Keratinocyte (primary cell): ENCODE measurements at regions not wholly inside any gene's neighbourhood (a gene's known extent, or its start where the extent isn't known, plus 50 kb on each side); places are given as distances from the start of the nearest gene placed in this dataset.

Experiments
- DNase-seq: peaks from one replicate; pipeline ENCODE4 v3.0.0-alpha.2; 2011; ENCODE audit warnings: low read depth, missing footprints, low spot score
- FAIRE-seq: peaks from 2 replicates; lab custom pipeline; 2011; peaks lifted over from hg19 to GRCh38; lab: Jason Lieb, UNC
- H2AFZ ChIP-seq: 2 replicates; pipeline ENCODE4 v1.6.0; 2012; ENCODE audit warnings: low read length, control low read depth, inconsistent platforms; ENCODE audit not compliant: control insufficient read depth
- H3K27ac ChIP-seq: 2 replicates; pipeline ENCODE4 v1.5.1; 2011; ENCODE audit warnings: low read length; ENCODE audit not compliant: control insufficient read depth, insufficient read depth
- H3K27me3 ChIP-seq: 3 replicates; pipeline ENCODE4 v1.6.0; 2011; ENCODE audit warnings: low read length; ENCODE audit not compliant: control insufficient read depth, insufficient read depth; ENCODE audit errors: extremely low read depth
- H3K36me3 ChIP-seq, 2 experiments: 2 replicates in 1 of 2; 3 replicates in 1 of 2; pipeline ENCODE4 v1.5.1; 2011; ENCODE audit warnings: low read length in 2 of 2, mild to moderate bottlenecking in 1 of 2; ENCODE audit not compliant: control insufficient read depth in 2 of 2, insufficient read depth in 2 of 2; ENCODE audit errors: extremely low read depth in 1 of 2
- H3K4me1 ChIP-seq: 3 replicates; pipeline ENCODE4 v1.5.1; 2011; ENCODE audit warnings: low read length; ENCODE audit not compliant: control insufficient read depth, insufficient read depth; ENCODE audit errors: extremely low read depth
- H3K4me2 ChIP-seq: 3 replicates; pipeline ENCODE4 v1.6.0; 2011; ENCODE audit warnings: low read depth, low read length; ENCODE audit not compliant: control insufficient read depth, insufficient read depth; ENCODE audit errors: extremely low read depth
- H3K4me3 ChIP-seq, 3 experiments: fragments of 200-600 bp in 1 of 3; sonication (generic) in 1 of 3; 2 replicates in 2 of 3; 3 replicates in 1 of 3; pipeline ENCODE4 v1.5.1; 2011 to 2016; ENCODE audit warnings: low read length in 3 of 3, mild to moderate bottlenecking in 3 of 3, control low read depth in 2 of 3, inconsistent platforms in 1 of 3, low read depth in 1 of 3, mixed read lengths in 1 of 3, mixed run types in 1 of 3, moderate library complexity in 1 of 3; ENCODE audit not compliant: control insufficient read depth in 2 of 3, insufficient read depth in 2 of 3; ENCODE audit errors: extremely low read depth in 1 of 3
- H3K79me2 ChIP-seq: 2 replicates; pipeline ENCODE4 v1.6.0; 2012; ENCODE audit warnings: low read length; ENCODE audit not compliant: control insufficient read depth, insufficient read depth
- H3K9ac ChIP-seq: 3 replicates; pipeline ENCODE4 v1.6.0; 2011; ENCODE audit warnings: low read length; ENCODE audit not compliant: control insufficient read depth, insufficient read depth; ENCODE audit errors: extremely low read depth
- H3K9me1 ChIP-seq: 3 replicates; pipeline ENCODE4 v1.6.0; 2011; ENCODE audit warnings: low read length; ENCODE audit not compliant: control insufficient read depth, insufficient read depth; ENCODE audit errors: extremely low read depth
- H3K9me3 ChIP-seq: 2 replicates; pipeline ENCODE4 v1.5.1; 2012; ENCODE audit warnings: low read depth, low read length; ENCODE audit not compliant: control insufficient read depth
- H4K20me1 ChIP-seq: 3 replicates; pipeline ENCODE4 v1.6.0; 2011; ENCODE audit warnings: low read length; ENCODE audit not compliant: control insufficient read depth, insufficient read depth; ENCODE audit errors: extremely low read depth
- CTCF ChIP-seq, 3 experiments: IDR thresholded peaks in 1 of 3; conservative IDR thresholded peaks in 1 of 3; optimal IDR thresholded peaks in 1 of 3; 2 replicates in 2 of 3; 3 replicates in 1 of 3; pipeline versions ENCODE3 to v1.5.1; 2011; ENCODE audit warnings: low read length in 3 of 3, mild to moderate bottlenecking in 3 of 3, moderate library complexity in 2 of 3, control low read depth in 1 of 3, inconsistent platforms in 1 of 3; ENCODE audit not compliant: insufficient read depth in 2 of 3; ENCODE audit errors: extremely low read depth in 1 of 3
- EZH2 ChIP-seq: IDR thresholded peaks from one replicate; pipeline ENCODE4 v1.6.1; 2012; ENCODE audit warnings: inconsistent platforms, mild to moderate bottlenecking, low read length, moderate library complexity
- dilution Hi-C: fragments of 300-500 bp; cut with MboI; formaldehyde crosslinking; loops from one replicate; pipeline ENCODE4 v1.7.0; 2020; ENCODE audit warnings: low sequenced_read_pairs; ENCODE audit not compliant: extremely low pct_ligation_motif_present

DNA sequence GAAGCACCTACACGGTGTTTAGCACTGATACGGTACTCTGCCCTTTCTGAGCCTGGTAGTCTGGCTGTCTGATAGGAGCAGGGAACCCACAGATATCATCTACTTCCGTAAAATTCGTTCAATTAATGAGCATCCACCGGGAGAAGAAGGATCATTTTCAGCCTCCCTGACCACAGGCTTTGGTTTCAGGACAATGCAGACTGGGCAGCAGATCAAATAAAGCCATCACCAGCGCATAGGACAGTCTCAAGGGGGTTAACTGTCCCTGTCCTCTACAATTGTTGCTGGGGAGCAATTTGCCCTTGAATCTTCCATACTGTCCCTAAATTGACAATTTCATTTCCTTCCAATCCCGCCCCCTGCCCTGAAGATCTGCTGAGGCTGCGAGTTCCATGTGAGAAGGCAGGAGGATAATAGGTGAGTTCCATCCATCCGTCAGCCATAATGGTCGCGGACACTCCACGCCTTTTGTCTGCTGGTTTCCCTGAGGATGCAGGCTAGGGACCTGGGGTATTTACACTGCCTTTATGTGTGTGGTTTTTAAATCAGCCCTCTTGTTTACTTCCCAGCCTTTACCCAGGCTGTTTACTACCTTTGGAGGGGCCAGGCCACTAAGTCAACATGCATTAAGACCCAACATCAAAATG lies 110.0 kb downstream of the MYCN start:
- Histone ChIP-seq H3K36me3 (no peaks in the 10 kb centered on the region), H3K9ac (no peak overlapping the region), H3K27me3 (no peaks in the 10 kb centered on the region), H3K4me1 (no peaks in the 10 kb centered on the region), H3K9me3 (no peaks in the 10 kb centered on the region), H4K20me1 (no peaks in the 10 kb centered on the region), H3K27ac (no peak overlapping the region), H3K4me2 (no peak overlapping the region), H3K79me2 (no peaks in the 10 kb centered on the region), H2AFZ (no peak overlapping the region), H3K9me1 (no peaks in the 10 kb centered on the region), H3K4me3 (no peak overlapping the region)
- DNase-seq (no peak), FAIRE-seq (no peak)
- dilution Hi-C loops, result no loop called here
- TF ChIP-seq CTCF (optimal IDR thresholded peaks at IDR 0.05 in 1 of 3, IDR thresholded peaks at IDR 0.05 in 1 of 3, conservative IDR thresholded peaks at IDR 0.05 in 1 of 3; ENCODE audit: extremely low read depth in 1 of 3, insufficient read depth in 2 of 3, low read length in 3 of 3), result no peak

DNA sequence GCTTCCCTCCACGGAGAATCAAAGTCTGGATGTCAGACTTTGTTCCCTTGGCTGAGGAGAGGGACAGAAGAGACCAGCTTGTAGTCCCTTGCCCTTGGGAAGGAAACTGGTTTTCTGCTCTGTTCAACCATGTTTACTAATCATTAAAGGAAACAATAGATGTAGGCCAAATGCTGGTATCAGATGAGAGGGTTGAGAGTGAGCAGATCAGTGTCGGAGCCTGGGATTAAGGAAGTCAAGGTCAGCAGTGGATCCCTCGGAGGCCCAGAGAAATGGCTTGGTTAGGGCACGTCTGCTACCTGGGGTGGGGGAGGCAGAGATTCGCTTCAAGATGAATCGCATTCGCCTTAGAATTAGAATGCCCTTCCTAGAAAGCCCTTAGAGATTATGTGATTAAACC lies 109.1 kb downstream of the MYCN start:
- dilution Hi-C loops, result no loop called here
- Histone ChIP-seq H3K27me3 (no peaks in the 10 kb centered on the region), H3K27ac (no peak overlapping the region), H3K36me3 (no peaks in the 10 kb centered on the region), H3K4me2 (no peak overlapping the region), H3K9ac (no peak overlapping the region), H4K20me1 (no peaks in the 10 kb centered on the region), H3K4me3 (no peak overlapping the region), H2AFZ (no peak overlapping the region), H3K4me1 (no peaks in the 10 kb centered on the region), H3K9me3 (no peaks in the 10 kb centered on the region), H3K9me1 (no peaks in the 10 kb centered on the region), H3K79me2 (no peaks in the 10 kb centered on the region)
- DNase-seq (no peak), FAIRE-seq (no peak)
- no peak for TF ChIP-seq EZH2
- TF ChIP-seq CTCF (optimal IDR thresholded peaks at IDR 0.05 in 1 of 3, IDR thresholded peaks at IDR 0.05 in 1 of 3, conservative IDR thresholded peaks at IDR 0.05 in 1 of 3; ENCODE audit: extremely low read depth in 1 of 3, insufficient read depth in 2 of 3, low read length in 3 of 3), result no peak
